GM12892 (cell line): ENCODE measurements at regions not wholly inside any gene's neighbourhood (a gene's known extent, or its start where the extent isn't known, plus 50 kb on each side); places are given as distances from the start of the nearest gene placed in this dataset.

ENCODE experiments used
- POLR2A ChIP-seq: IDR thresholded peaks from 2 replicates; pipeline ENCODE4 v1.6.1; 2011; ENCODE audit warnings: low read depth, low read length, control low read depth
- POLR2AphosphoS5 ChIP-seq: IDR thresholded peaks from 2 replicates; pipeline ENCODE4 v1.6.1; 2011; ENCODE audit warnings: low read depth, low read length, control low read depth
- TAF1 ChIP-seq: IDR thresholded peaks from 2 replicates; pipeline ENCODE4 v1.6.1; 2011; ENCODE audit warnings: low read depth, mild to moderate bottlenecking, control low read depth, low read length, borderline replicate concordance

DNA sequence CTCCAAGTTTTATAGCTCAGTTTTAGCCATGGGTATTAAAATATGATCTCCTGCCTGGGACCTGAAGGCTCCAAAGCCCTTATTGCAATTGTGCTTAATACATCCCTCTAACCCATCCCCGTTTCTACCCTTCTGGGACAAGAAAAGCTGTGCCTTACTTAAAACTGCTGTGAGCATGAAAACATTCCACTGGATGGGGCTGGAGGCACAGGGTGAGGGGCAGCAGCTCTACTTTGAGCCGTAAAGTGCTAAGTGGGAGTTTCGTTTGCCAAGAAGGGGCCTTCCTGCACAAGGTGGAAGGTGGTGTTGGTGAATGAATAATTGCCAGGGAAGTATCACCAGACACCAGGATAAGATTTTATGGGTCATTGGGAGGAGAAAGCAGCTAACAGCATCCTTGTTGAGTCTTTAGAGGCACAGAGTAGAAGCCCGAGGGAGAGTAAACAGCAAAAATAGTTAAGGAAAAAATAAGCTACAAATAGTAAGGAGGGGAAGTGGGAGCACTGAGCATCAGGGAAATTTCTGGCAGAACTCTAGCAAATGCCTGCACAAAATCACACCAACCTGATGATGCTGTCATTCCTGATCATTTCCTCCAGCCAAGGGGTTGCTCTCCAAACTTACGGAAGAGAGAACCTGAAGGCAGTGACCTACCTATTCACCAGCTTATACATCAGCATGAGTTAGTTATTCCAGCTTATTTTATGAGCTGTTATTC lies 218.4 kb downstream of the MREG start:
- no peak for TF ChIP-seq POLR2AphosphoS5
- TF ChIP-seq TAF1 = no peak
- TF ChIP-seq POLR2A = no peak
